ENCODE measurements at regions not wholly inside any gene's neighbourhood (a gene's known extent, or its start where the extent isn't known, plus 50 kb on each side); places are given as distances from the start of the nearest gene placed in this dataset.

DNA sequence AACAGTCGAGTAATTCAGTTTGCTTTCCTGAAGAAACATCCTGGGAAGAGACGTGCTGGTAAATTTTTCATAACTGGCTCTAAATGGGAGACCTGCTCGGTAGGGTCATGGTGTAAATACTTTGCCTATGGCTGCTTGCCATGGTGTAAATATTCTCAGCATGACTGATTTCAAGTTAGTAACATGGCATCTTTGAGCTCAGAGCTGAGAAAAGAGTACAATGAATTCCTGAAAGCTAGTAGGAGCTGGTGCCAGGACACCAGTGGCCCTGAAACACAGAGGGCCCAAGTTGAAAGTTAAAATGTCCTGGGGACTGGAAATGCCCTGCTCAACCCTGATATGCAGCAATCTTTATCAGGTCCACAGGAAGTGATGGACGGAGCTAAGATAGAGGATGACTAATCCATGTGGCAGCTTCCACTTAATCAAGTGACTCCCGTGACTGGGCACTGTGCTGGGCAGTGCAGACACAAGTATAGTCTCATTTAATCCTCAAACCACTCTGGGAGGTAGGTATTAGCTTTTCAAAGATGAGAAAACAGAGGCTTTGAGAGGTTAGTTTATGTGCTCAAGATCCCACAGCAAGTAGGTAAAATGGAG is 130.1 kb upstream of the ADAMTS18 start:
- Histone ChIP-seq H3K4me3 (ENCODE audit: insufficient read depth, low read length) (no peak overlapping the region), H2AFZ (ENCODE audit: low read length) (no peak overlapping the region), H3K36me3 (ENCODE audit: insufficient read depth, low read length) (no peaks in the 10 kb centered on the region), H3K79me2 (ENCODE audit: insufficient read depth, low read length) (no peaks in the 10 kb centered on the region), H3K27ac (ENCODE audit: low read depth, low read length) (no peak overlapping the region), H3K4me1 (ENCODE audit: insufficient read depth, low read length) (peaks cover 5% of the 10 kb centered on the region), H4K20me1 (ENCODE audit: insufficient read depth, low read length) (no peaks in the 10 kb centered on the region), H3K9me3 (ENCODE audit: low read depth, low read length) (no peaks in the 10 kb centered on the region), H3K27me3 (ENCODE audit: insufficient read depth, low read length) (peaks cover 4% of the 10 kb centered on the region), H3K4me2 (ENCODE audit: insufficient read depth, low read length) (no peak overlapping the region)
- TF ChIP-seq, protein P1, sequence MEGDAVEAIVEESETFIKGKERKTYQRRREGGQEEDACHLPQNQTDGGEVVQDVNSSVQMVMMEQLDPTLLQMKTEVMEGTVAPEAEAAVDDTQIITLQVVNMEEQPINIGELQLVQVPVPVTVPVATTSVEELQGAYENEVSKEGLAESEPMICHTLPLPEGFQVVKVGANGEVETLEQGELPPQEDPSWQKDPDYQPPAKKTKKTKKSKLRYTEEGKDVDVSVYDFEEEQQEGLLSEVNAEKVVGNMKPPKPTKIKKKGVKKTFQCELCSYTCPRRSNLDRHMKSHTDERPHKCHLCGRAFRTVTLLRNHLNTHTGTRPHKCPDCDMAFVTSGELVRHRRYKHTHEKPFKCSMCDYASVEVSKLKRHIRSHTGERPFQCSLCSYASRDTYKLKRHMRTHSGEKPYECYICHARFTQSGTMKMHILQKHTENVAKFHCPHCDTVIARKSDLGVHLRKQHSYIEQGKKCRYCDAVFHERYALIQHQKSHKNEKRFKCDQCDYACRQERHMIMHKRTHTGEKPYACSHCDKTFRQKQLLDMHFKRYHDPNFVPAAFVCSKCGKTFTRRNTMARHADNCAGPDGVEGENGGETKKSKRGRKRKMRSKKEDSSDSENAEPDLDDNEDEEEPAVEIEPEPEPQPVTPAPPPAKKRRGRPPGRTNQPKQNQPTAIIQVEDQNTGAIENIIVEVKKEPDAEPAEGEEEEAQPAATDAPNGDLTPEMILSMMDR (IDR thresholded peaks at IDR 0.05; ENCODE audit: extremely low read depth, low read depth, low read length): no peak
- DNase-seq (ENCODE audit: insufficient read length, low spot score, missing footprints): no peak

DNA sequence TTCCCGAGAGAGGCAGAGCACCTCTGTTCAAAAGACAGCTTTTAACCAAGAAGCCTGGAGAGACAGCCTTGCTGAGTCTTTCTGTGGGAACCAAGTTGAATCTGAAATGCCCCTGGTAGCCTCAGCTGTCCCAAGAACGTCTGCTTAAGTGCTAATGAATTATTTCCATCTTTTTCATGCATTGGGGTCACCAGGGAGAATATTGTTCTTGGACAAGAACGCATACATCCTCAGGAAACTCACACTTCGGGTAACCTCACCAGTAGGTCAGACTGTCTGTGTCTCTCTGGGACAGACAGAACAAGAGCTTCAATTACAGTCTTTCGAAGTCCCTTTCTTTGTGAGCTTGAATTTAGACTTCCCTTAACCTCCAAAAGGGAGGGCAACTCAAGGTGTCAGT is 134.6 kb upstream of the ADAMTS18 start:
- Histone ChIP-seq H2AFZ (ENCODE audit: low read length) (no peak overlapping the region), H3K36me3 (ENCODE audit: insufficient read depth, low read length) (no peaks in the 10 kb centered on the region), H3K9me3 (ENCODE audit: low read depth, low read length) (no peaks in the 10 kb centered on the region), H4K20me1 (ENCODE audit: insufficient read depth, low read length) (no peaks in the 10 kb centered on the region), H3K4me2 (ENCODE audit: insufficient read depth, low read length) (no peak overlapping the region), H3K4me3 (ENCODE audit: insufficient read depth, low read length) (no peak overlapping the region), H3K4me1 (ENCODE audit: insufficient read depth, low read length) (peaks cover 5% of the 10 kb centered on the region), H3K27me3 (ENCODE audit: insufficient read depth, low read length) (peaks cover 4% of the 10 kb centered on the region), H3K27ac (ENCODE audit: low read depth, low read length) (no peak overlapping the region), H3K79me2 (ENCODE audit: insufficient read depth, low read length) (no peaks in the 10 kb centered on the region)
- TF ChIP-seq, protein P1 (IDR thresholded peaks at IDR 0.05; ENCODE audit: extremely low read depth, low read depth, low read length): no peak
- no peak for DNase-seq (ENCODE audit: insufficient read length, low spot score, missing footprints)

- no peak for DNase-seq (ENCODE audit: insufficient read length, low spot score, missing footprints)
- Histone ChIP-seq H3K79me2 (ENCODE audit: insufficient read depth, low read length) (no peaks in the 10 kb centered on the region), H3K9me3 (ENCODE audit: low read depth, low read length) (no peaks in the 10 kb centered on the region), H3K4me1 (ENCODE audit: insufficient read depth, low read length) (no peaks in the 10 kb centered on the region), H3K27me3 (ENCODE audit: insufficient read depth, low read length) (peaks cover 4% of the 10 kb centered on the region), H3K27ac (ENCODE audit: low read depth, low read length) (no peak overlapping the region), H4K20me1 (ENCODE audit: insufficient read depth, low read length) (no peaks in the 10 kb centered on the region), H2AFZ (ENCODE audit: low read length) (no peak overlapping the region), H3K4me3 (ENCODE audit: insufficient read depth, low read length) (no peak overlapping the region), H3K36me3 (ENCODE audit: insufficient read depth, low read length) (no peaks in the 10 kb centered on the region), H3K4me2 (ENCODE audit: insufficient read depth, low read length) (no peak overlapping the region)
- TF ChIP-seq, protein P1 (IDR thresholded peaks at IDR 0.05; ENCODE audit: extremely low read depth, low read depth, low read length): no peak
Measured at GRCh38 chr16:77570574-77570973, 135.7 kb upstream of the ADAMTS18 start.

DNA sequence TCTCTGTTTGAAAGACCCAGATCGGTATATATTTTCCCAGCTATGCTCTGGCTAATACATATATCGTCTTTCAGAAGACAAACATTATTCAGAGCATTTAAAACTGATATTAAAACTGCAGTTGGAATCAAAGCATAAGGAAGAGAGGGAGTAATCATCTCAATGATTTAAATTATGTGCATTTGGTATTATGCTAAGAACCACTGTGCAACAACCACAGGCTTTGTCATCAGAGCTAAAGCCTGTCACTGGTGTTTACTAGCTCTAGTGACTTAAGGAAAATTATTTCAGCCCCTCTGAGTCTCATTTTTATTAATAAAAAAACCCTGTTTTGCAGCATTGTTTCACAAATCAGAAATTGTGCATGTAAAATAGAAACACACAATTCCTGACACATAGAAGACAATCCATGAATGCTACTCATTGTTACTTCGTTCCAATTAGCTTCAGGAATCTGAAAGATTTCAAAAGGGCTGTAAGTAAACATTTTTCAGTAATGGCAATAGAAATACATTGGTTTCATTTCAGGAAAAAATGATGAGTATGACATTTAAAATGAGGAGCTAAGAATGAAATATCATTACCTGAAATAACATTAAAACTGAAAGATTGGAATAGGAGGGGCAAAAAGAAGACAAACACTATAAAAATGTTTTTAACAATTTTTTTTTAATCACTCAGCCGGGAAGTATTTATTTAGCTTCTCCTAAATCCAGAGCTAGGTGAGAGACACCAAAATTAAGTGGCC is 136.5 kb upstream of the ADAMTS18 start:
- no peaks in the 10 kb centered on the region for H3K36me3 ChIP-seq (ENCODE audit: insufficient read depth, low read length)
- H3K27ac ChIP-seq (ENCODE audit: low read depth, low read length): no peak overlapping the region
- no peaks in the 10 kb centered on the region for H3K9me3 ChIP-seq (ENCODE audit: low read depth, low read length)
- no peaks in the 10 kb centered on the region for H3K4me1 ChIP-seq (ENCODE audit: insufficient read depth, low read length)
- no peak overlapping the region for H2AFZ ChIP-seq (ENCODE audit: low read length)
- TF ChIP-seq, protein P1 (IDR thresholded peaks at IDR 0.05; ENCODE audit: extremely low read depth, low read depth, low read length): no peak
- no peak overlapping the region for H3K4me3 ChIP-seq (ENCODE audit: insufficient read depth, low read length)
- H3K4me2 ChIP-seq (ENCODE audit: insufficient read depth, low read length): no peak overlapping the region
- H4K20me1 ChIP-seq (ENCODE audit: insufficient read depth, low read length): no peaks in the 10 kb centered on the region
- no peak for DNase-seq (ENCODE audit: insufficient read length, low spot score, missing footprints)
- H3K79me2 ChIP-seq (ENCODE audit: insufficient read depth, low read length): no peaks in the 10 kb centered on the region
- H3K27me3 ChIP-seq (ENCODE audit: insufficient read depth, low read length): peaks cover 4% of the 10 kb centered on the region
